ENCODE measurements at regions not wholly inside any gene's neighbourhood (a gene's known extent, or its start where the extent isn't known, plus 50 kb on each side); places are given as distances from the start of the nearest gene placed in this dataset.

DNA sequence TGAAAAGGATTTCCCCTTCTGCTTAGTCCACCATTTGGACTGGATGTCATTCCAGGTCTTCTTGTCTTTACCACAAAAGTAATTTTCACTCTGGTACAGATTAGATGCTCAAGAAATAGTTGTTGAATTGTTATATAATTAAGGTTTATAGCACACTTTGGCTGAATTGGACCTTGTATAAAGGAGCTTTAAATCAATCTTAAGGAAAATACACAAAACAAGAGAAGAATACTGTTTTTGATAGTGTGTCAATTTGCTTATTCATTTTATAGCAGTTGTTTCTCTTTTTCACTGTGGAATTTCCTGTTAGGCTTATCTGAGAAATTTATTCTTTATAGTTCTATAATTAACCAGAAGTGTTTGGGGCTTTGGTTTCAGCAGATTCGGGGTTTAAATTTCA, 62.7 kb upstream of the TDRD3 start:
- TF ChIP-seq, protein P1, sequence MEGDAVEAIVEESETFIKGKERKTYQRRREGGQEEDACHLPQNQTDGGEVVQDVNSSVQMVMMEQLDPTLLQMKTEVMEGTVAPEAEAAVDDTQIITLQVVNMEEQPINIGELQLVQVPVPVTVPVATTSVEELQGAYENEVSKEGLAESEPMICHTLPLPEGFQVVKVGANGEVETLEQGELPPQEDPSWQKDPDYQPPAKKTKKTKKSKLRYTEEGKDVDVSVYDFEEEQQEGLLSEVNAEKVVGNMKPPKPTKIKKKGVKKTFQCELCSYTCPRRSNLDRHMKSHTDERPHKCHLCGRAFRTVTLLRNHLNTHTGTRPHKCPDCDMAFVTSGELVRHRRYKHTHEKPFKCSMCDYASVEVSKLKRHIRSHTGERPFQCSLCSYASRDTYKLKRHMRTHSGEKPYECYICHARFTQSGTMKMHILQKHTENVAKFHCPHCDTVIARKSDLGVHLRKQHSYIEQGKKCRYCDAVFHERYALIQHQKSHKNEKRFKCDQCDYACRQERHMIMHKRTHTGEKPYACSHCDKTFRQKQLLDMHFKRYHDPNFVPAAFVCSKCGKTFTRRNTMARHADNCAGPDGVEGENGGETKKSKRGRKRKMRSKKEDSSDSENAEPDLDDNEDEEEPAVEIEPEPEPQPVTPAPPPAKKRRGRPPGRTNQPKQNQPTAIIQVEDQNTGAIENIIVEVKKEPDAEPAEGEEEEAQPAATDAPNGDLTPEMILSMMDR (IDR thresholded peaks at IDR 0.05), result no peak
- TF ChIP-seq ZFX (IDR thresholded peaks at IDR 0.05; ENCODE audit: borderline replicate concordance), result no peak
